GM18867 (cell line): ENCODE measurements at regions not wholly inside any gene's neighbourhood (a gene's known extent, or its start where the extent isn't known, plus 50 kb on each side); places are given as distances from the start of the nearest gene placed in this dataset.
"Not testable (repeated sequence)": the region's sequence is repeated elsewhere in the genome, so short reads cannot be mapped to it uniquely, and the experiment has no call there.

Source experiments
- ATAC-seq: cut with Tn5 transposase; IDR thresholded peaks from one replicate; pipeline ENCODE4 v1.9.1; 2021; ENCODE audit warnings: mild to moderate bottlenecking, moderate library complexity; ENCODE audit not compliant: unreplicated experiment

DNA sequence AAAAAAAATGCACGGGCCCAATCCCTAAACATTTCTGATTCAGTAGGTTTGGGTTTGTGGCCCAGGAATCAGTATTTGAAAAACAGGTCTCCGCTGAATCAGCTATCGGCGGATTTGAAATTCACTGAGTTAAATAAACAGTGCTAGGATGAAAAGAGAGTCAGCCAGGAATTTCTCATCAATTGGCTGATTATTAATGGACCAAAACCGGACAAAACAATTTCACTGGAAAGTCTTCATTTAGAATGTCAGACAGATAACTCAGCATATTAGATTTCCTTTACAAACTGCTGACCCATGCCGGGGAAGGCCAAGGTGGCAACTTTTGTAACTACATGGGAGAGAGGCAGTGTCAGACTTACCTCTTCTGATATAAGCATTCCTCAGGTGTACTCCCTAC, 99.4 kb upstream of the LSM6 start:
- ATAC-seq, result no peak

- ATAC-seq, result peak; percentile 57
These were observed 102.0 kb upstream of the LSM6 start for GRCh38 chr4:146073517-146073916.

DNA sequence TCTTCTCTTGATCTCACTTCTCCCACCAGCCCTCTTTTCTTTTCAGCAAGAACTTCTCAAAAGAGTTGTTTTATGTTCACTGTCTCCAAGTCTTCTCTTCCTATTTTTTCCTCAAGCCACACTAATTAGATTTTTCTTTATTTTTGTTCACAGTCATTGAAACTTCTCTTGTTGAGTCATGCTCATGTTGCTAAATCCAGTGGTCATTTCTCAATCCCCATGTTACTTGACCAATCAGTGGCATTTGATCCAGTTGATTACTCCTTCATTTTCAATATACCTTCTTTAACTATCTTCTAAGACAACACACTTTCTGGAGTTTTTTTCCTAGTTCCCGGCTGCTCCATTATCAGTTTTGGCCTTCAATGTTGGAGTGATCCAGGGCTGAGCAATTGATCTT, 103.1 kb upstream of the LSM6 start:
- no peak for ATAC-seq

- no peak for ATAC-seq
These were observed 104.1 kb upstream of the LSM6 start for GRCh38 chr4:146071390-146071789.

DNA sequence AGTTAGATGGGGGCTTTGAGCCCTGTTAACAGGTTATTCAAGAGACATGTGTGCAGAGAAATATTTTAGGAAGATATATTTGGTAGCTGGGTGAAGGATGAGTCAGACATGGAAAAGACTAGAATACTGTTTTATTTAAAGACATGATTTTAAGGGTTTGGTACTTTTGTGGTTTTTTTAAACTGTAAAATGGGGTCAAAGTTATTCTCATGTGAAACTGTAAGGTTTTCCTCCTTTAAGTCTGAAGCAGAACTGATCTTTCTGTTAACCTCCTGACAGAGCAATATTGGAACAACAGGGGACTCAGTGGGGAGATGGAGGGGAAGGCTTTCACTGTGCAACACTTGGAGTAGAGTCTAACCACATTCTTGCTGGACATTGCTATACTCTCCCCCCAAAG, 112.4 kb upstream of the LSM6 start:
- ATAC-seq, result no peak

- ATAC-seq, result no peak
These were observed 113.2 kb upstream of the LSM6 start for GRCh38 chr4:146062340-146062739.

DNA sequence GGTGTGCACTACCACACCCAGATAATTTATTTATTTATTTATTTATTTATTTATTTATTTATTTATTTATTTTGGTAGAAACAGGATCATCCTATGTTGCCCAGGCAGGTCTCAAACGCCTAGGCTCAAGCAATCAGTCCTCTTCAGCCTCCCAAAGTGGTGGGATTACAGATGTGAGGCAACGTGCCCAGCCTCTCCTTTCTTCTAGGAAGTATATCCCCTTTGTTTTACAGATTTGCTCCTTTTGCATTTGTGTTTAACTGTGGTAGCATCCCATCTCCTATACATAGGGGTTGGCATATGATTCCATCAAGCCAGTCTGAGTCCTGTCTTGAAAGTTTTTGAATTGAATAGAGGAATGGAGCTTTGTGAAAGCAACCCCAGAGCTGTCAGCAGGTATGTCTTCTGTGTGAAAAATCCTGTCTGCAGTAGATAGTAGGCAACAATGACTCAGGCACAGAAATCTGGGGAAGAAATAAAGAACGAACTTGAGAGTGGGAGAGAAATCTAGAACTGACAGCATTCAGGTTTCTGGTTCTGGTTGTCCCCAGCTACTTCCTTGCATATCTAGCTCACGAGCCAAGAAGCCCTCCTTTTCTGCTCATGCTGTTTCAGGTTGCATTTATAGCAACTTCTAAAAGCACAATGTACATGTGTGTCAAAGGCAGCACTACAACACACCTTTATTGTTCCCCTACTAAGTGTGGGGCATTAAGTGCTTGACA, 113.7 kb upstream of the LSM6 start:
- ATAC-seq, result no peak

DNA sequence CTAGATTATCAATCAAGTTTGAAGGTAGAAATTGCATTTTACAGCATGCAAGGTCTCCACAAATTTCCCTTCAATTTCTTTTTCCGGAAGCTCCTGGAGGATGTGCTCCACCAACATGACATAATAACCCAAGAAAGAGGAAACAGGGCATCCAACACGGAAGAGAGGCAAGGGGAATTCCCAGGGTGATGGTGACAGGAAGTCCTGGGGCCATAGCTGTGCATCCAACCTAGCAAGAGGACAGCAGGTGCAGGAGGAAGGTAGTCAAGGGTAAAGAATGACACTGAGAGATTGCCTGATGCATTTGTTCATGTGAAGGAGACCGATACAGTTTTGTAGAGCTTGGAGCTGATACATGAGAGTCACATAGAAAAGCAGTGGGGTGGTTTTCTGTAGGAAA, 115.7 kb upstream of the LSM6 start:
- ATAC-seq, result peak; percentile 71

DNA sequence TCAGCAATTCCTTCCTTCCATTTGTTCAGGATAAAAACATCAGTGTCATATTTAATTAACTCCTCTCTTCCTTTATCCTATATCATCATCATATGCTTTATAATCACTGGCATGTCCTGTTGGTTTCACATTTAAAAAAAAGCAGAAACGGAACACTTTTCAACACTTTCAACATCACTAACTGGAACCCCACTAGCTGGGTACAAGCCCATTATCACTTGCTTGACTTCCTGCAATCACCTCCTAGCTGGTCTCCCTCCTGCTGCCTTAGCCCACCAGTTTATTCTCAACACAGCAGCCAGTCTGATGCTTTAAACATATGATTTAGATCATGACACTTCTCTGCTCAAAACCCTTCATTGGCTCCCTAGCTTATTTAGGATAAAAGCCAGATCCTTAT, 116.4 kb upstream of the LSM6 start:
- ATAC-seq, result peak; percentile 59

GRCh38 chr4:146058531-146058930, 117.0 kb upstream of the LSM6 start:
- no peak for ATAC-seq

DNA sequence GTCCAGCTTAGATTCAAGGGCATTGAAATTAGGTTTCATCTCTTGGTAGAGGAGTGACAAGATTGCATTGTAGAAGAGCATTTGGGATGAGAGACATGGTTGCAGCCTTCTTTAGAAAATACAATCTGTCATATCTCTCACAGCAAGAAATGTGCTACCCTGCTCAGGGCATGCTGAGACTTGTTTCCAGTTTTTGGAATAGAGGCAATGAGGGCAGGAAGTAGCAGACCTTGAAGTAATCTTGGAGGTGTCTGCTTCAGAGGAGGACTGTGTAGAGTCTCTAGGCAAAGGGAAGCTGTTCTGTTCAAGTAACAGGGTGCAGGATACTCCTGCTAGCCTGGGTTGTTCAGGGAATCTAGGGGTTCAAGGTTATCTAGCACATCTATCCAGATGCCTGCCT, 116.1 kb upstream of the ZNF827 start:
- ATAC-seq, result peak; percentile 25

DNA sequence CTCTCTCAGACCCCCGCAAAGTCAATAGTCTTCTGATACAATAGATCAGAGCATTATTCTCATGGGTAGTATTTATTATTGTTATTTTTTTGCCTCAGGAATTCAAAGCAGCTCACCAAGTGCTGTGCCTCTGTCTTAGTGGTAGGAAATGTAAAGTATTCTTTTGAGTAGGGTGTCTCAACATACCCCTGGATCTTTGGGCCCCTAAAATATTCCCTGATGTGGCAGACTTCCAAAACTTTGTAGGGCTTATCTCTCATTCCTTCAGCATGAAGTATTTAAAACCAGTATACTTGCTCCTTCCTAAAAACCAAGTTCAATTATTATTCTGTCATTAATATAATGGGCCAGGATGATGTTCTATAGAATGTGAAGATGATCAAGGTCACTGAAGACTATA, 115.3 kb upstream of the ZNF827 start:
- ATAC-seq, result no peak

DNA sequence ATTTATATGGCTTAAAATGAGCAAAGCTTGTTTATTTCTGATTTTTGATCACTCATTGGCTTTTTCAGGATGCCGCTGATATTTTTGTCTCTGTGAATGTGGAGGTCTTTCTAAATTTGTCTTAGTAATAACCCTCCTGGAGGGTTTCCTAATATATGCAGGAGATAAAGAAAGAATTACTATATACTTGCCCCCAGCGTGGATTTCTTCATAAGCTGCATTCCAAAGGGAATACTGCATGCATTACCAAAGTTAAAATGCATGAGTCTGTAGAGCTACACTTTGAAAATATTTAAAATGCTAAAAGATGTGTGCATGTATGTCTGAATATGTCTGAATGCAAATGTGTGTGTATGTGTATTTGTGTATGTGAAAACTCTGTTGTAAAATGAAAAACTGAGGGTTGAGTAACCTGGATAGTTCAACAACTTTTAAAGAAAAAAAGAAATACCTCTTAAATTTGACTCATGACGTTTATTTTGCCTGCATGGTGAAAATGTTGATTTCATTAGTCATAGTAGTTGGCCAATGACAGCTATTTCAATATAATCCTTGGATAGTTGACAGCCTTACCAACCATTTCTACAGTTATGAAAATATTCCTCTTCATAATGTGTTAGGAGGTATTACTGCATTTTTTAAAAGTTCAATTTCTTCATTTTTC, 113.2 kb upstream of the ZNF827 start:
- ATAC-seq, result no peak

DNA sequence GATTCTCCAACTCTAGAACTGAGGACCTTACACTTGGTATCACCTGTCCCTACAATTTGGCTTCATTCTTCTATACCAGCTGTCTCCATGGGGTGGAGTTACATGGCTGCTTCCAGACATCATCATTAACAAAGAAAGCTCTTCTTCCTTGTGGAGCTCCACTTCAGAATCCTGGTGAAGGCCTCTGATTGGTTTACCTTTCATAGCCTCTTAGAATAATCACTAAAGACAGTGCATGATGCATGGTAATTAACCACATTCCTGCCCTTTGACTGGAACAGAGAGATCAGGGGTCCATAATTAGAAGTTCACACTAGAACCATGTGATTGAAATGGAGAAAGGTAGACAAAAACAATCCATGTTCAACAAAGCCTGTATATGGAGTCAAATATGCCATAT, 112.6 kb upstream of the ZNF827 start:
- no peak for ATAC-seq

GRCh38 chr4:146049802-146050201, 111.2 kb upstream of the ZNF827 start:
- ATAC-seq, result peak; percentile 91

DNA sequence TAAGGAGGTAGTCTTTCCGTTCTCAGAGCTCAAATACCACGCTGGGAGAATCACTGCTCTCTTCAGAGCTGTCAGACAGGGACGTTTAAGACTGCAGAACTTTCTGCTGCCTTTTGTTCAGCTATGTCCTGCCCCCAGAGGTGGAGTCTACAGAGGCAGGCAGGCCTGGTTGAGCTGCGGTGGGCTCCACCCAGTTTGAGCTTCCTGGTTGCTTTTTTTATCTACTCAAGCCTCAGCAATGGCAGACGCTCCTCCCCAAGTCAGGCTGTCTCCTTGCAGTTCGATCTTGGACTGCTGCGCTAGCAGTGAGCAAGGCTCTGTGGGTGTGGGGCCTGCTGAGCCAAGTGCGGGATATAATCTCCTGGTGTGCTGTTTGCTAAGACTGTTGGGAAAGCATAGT, 109.1 kb upstream of the ZNF827 start:
- not testable (repeated sequence) for ATAC-seq

- peak; percentile 59 for ATAC-seq
These were observed 102.7 kb upstream of the ZNF827 start for GRCh38 chr4:146041139-146042004.

GRCh38 chr4:146040623-146041022, 102.0 kb upstream of the ZNF827 start:
- ATAC-seq, result no peak

- ATAC-seq, result no peak
These were observed 94.5 kb upstream of the ZNF827 start for GRCh38 chr4:146033149-146033548.

DNA sequence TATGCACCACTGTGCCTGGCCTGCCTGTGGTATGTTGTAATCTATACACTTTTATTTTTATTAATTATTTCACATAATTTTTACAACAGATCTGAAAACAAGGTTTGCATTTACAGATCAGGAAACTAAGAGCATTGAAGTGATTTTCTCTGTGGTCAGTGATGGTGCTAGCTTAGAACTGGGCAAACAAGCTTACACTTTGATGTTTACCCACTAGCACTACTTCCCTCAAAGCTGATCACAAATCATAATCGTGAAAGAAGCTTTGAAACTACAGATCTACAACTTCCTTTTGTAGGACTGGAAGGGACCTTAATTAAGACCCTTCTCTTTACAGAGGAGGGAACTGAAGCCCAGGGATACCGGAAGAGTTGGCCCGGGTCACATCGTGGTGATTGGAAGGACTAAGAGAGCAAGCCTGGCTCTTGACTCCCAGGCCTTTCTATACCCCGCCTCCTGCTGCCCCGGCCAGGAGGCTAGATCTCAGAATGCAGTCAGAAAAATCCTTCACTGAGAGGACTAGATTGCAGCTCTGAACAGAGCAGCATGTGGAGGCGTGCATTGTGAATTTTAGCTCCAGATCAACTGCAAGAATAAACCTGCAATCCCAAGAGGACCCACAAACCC, 93.7 kb upstream of the ZNF827 start:
- ATAC-seq, result peak; percentile 28
